DOHH2 (cell line): ENCODE measurements at regions not wholly inside any gene's neighbourhood (a gene's known extent, or its start where the extent isn't known, plus 50 kb on each side); places are given as distances from the start of the nearest gene placed in this dataset.

Experiments
- H3F3A ChIP-seq: fragments of 200-600 bp; sonication (generic), shearing (Covaris generic); 2 replicates; pipeline ENCODE4 v1.6.0; 2016; ENCODE audit warnings: antibody characterized with exemption, mild to moderate bottlenecking; ENCODE audit not compliant: control insufficient read depth, insufficient read depth
- H3K27ac ChIP-seq: fragments of 200-600 bp; sonication (generic); 2 replicates; pipeline ENCODE4 v1.5.1; 2014; ENCODE audit warnings: low read depth, mild to moderate bottlenecking, low read length, moderate library complexity
- H3K27me3 ChIP-seq: fragments of 200-600 bp; sonication (generic); 2 replicates; pipeline ENCODE4 v1.6.1; 2014; ENCODE audit warnings: mild to moderate bottlenecking, low read length, mixed read lengths; ENCODE audit not compliant: control insufficient read depth
- H3K36me3 ChIP-seq: fragments of 200-600 bp; sonication (generic); 2 replicates; pipeline ENCODE4 v1.6.1; 2014; ENCODE audit warnings: mild to moderate bottlenecking, low read length, moderate library complexity, mixed read lengths; ENCODE audit not compliant: control insufficient read depth
- H3K4me1 ChIP-seq: fragments of 200-600 bp; sonication (generic); 2 replicates; pipeline ENCODE4 v1.6.1; 2014; ENCODE audit warnings: mild to moderate bottlenecking, low read length, mixed read lengths; ENCODE audit not compliant: control insufficient read depth
- H3K4me2 ChIP-seq: fragments of 200-600 bp; sonication (generic); 2 replicates; pipeline ENCODE4 v1.6.0; 2014; ENCODE audit warnings: mild to moderate bottlenecking, low read length, moderate library complexity
- H3K4me3 ChIP-seq: fragments of 200-600 bp; sonication (generic); 2 replicates; pipeline ENCODE4 v1.5.1; 2014; ENCODE audit warnings: mild to moderate bottlenecking, low read length, mixed read lengths
- H3K79me2 ChIP-seq: fragments of 200-600 bp; sonication (generic); 2 replicates; pipeline ENCODE4 v1.6.1; 2014; ENCODE audit warnings: mild to moderate bottlenecking, low read length, mixed read lengths; ENCODE audit not compliant: control insufficient read depth
- H3K9me2 ChIP-seq: fragments of 200-600 bp; sonication (generic); replicated peaks from 2 replicates; pipeline ENCODE4 v1.6.1; 2014; ENCODE audit warnings: mild to moderate bottlenecking, low read length, mixed read lengths; ENCODE audit not compliant: control insufficient read depth
- H3K9me3 ChIP-seq: fragments of 200-600 bp; sonication (generic); 2 replicates; pipeline ENCODE4 v1.6.1; 2014; ENCODE audit warnings: antibody characterized with exemption, low read length, mixed read lengths; ENCODE audit not compliant: control insufficient read depth, insufficient read depth
- H4K20me1 ChIP-seq: fragments of 200-600 bp; sonication (generic); 2 replicates; pipeline ENCODE4 v1.6.0; 2014; ENCODE audit warnings: low read depth, mild to moderate bottlenecking, antibody characterized with exemption, low read length, moderate library complexity; ENCODE audit not compliant: control insufficient read depth, insufficient read depth
- CTCF ChIP-seq: fragments of 200-600 bp; sonication (generic); IDR thresholded peaks from one replicate; pipeline ENCODE4 v1.5.1; 2014; ENCODE audit warnings: antibody characterized with exemption, mild to moderate bottlenecking, low read depth, low read length; ENCODE audit not compliant: poor library complexity, severe bottlenecking
- EZH2phosphoT487 ChIP-seq: fragments of 200-600 bp; sonication (generic); IDR thresholded peaks from 2 replicates; pipeline ENCODE4 v1.6.1; 2017; ENCODE audit warnings: borderline replicate concordance, mild to moderate bottlenecking, antibody characterized with exemption, low read length, moderate library complexity, mixed read lengths

- no peaks in the 10 kb centered on the region for H3K27me3 ChIP-seq
Observed at GRCh38 chr3:34207806-34208205, 409.4 kb downstream of the PDCD6IP start.

DNA sequence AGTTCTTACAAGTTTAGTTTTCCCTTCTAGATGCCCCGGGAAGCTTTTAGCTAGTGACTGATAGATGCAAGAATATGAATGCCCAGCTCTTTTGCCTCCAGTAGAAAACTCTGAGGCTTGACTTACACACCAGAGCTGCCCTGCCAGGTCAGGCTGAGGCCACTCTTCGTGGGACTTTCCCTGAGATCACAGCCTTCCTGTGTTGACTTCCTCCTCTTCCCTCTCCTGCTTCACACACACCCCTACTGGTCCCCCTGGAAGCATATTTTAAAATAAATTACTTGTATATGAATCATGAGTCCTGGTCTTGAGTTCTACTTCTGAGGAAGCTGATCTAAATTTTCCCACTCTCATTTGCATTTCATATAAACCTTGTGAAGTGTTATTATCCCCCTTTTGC, 413.7 kb downstream of the PDCD6IP start:
- H3K4me1 ChIP-seq = peaks cover 19% of the 10 kb centered on the region
- no peaks in the 10 kb centered on the region for H4K20me1 ChIP-seq
- no peaks in the 10 kb centered on the region for H3K27me3 ChIP-seq
- no peaks in the 10 kb centered on the region for H3K79me2 ChIP-seq
- no peak overlapping the region for H3K4me3 ChIP-seq
- no peaks in the 10 kb centered on the region for H3K9me3 ChIP-seq
- no peak overlapping the region for H3K4me2 ChIP-seq
- no peak overlapping the region for H3K27ac ChIP-seq
- no peaks in the 10 kb centered on the region for H3K9me2 ChIP-seq
- TF ChIP-seq CTCF (no peak), EZH2phosphoT487 (no peak)
- no peaks in the 10 kb centered on the region for H3K36me3 ChIP-seq
- H3F3A ChIP-seq = no peaks in the 10 kb centered on the region

More at GRCh38 chr3:34207806-34208205, 409.4 kb downstream of the PDCD6IP start:
- H3K4me2 ChIP-seq = no peak overlapping the region
- H3K4me1 ChIP-seq = peaks cover 28% of the 10 kb centered on the region
- H3F3A ChIP-seq = no peaks in the 10 kb centered on the region
- no peaks in the 10 kb centered on the region for H3K9me2 ChIP-seq
- H3K4me3 ChIP-seq = no peak overlapping the region
- no peak for TF ChIP-seq CTCF
- no peak for TF ChIP-seq EZH2phosphoT487
- no peaks in the 10 kb centered on the region for H3K36me3 ChIP-seq
- H4K20me1 ChIP-seq = no peaks in the 10 kb centered on the region
- no peak overlapping the region for H3K27ac ChIP-seq
- no peaks in the 10 kb centered on the region for H3K79me2 ChIP-seq
- no peaks in the 10 kb centered on the region for H3K9me3 ChIP-seq

DNA sequence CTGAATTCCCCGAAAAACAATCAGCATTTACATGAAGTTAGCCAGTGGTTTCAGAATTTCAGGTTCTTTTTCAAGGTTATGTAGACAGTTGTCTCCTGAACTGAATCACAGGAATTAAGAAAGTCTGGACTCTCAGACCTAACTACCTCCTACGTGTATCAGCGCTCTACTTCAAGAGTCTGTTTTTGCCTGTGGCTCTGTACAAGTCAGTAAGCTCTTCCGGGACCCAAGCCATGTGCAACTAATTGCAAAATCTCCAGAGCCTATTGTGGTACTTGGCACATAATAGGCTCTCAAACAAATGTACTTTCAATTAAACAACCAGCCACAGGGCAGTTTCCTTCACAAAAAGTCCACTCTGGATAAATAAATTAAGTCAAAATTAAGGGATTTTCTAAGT, 414.2 kb downstream of the PDCD6IP start:
- H3K36me3 ChIP-seq = no peaks in the 10 kb centered on the region
- no peaks in the 10 kb centered on the region for H4K20me1 ChIP-seq
- H3K9me3 ChIP-seq = no peaks in the 10 kb centered on the region
- no peaks in the 10 kb centered on the region for H3K9me2 ChIP-seq
- no peak overlapping the region for H3K4me3 ChIP-seq
- no peak overlapping the region for H3K27ac ChIP-seq
- H3K27me3 ChIP-seq = no peaks in the 10 kb centered on the region
- H3K4me2 ChIP-seq = no peak overlapping the region
- no peaks in the 10 kb centered on the region for H3K79me2 ChIP-seq
- no peaks in the 10 kb centered on the region for H3F3A ChIP-seq
- H3K4me1 ChIP-seq = peaks cover 19% of the 10 kb centered on the region
- TF ChIP-seq EZH2phosphoT487 (no peak), CTCF (no peak)

DNA sequence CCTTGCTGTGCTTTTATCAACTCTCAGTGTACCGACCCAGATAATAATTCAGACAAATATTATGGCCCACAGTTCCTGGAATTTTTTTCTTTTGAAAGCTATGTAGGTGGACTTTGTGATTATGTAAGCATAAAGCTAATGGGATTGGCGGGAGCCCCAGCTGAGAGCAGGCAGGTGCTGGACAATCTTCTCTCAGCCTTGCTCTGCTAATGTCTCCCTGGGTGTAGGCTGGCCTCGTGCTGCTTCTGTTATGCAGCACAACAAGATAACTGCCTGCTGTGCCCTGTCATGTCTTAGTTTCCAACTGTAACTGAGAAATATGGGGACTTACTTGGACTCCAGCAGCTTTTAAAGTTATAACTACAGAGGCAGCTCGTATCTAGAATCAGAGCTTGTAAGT, 415.0 kb downstream of the PDCD6IP start:
- no peaks in the 10 kb centered on the region for H3K9me3 ChIP-seq
- H3K27me3 ChIP-seq = no peaks in the 10 kb centered on the region

More for the DNA sequence above, 415.0 kb downstream of the PDCD6IP start:
- Histone ChIP-seq H3K36me3 (no peaks in the 10 kb centered on the region), H3K27ac (no peak overlapping the region), H3K79me2 (no peaks in the 10 kb centered on the region), H3F3A (no peaks in the 10 kb centered on the region), H3K4me3 (no peak overlapping the region), H3K4me2 (no peak overlapping the region), H3K4me1 (peaks cover 18% of the 10 kb centered on the region), H3K9me2 (no peaks in the 10 kb centered on the region), H4K20me1 (no peaks in the 10 kb centered on the region)
- TF ChIP-seq CTCF = no peak
- TF ChIP-seq EZH2phosphoT487 = no peak
